PC-9 (cell line): ENCODE measurements at regions not wholly inside any gene's neighbourhood (a gene's known extent, or its start where the extent isn't known, plus 50 kb on each side); places are given as distances from the start of the nearest gene placed in this dataset.

Experiments used
- BruUV-seq: library from RNA; stranded (reverse); fragments of 400-500 nt; replicated peaks from 2 replicates; lab custom pipeline; 2021; lab: Mats Ljungman, UMichigan
- CTCF ChIA-PET: fragments of 300-600 bp; sonication (Branson Sonifier 250); formaldehyde crosslinking; loops from one replicate; lab custom pipeline; 2022; ENCODE audit warnings: antibody characterized with exemption; lab: Charles Lee
- POLR2A ChIA-PET: fragments of 300-600 bp; sonication (Branson Sonifier 250); formaldehyde crosslinking; loops from one replicate; lab custom pipeline; 2022; ENCODE audit warnings: antibody characterized with exemption; ENCODE audit not compliant: unreplicated experiment; lab: Charles Lee
- DNase-seq, 2 experiments: peaks; one replicate each; pipeline versions ENCODE4 v3.0.0 to v3.0.0-alpha.2; 2015 to 2022; ENCODE audit warnings: mixed read lengths in 1 of 2
- H2AFZ ChIP-seq: fragments of 200-600 bp; sonication (generic); 2 replicates; pipeline ENCODE4 v1.8.1; 2017; ENCODE audit warnings: antibody characterized with exemption
- H3F3A ChIP-seq: fragments of 200-600 bp; sonication (generic); 2 replicates; pipeline ENCODE4 v1.8.1; 2017; ENCODE audit warnings: antibody characterized with exemption, mild to moderate bottlenecking, low read depth; ENCODE audit not compliant: insufficient read depth
- H3K27ac ChIP-seq: fragments of 200-600 bp; sonication (generic); 2 replicates; pipeline ENCODE4 v1.6.1; 2016; ENCODE audit warnings: mixed run types
- H3K27me3 ChIP-seq: fragments of 200-600 bp; sonication (generic); 2 replicates; pipeline ENCODE4 v1.6.1; 2016; ENCODE audit warnings: low read depth, mixed run types; ENCODE audit not compliant: insufficient read depth
- H3K36me3 ChIP-seq: fragments of 200-600 bp; sonication (generic); 2 replicates; pipeline ENCODE4 v1.6.1; 2016; ENCODE audit warnings: low read depth, mixed run types
- H3K4me1 ChIP-seq: fragments of 200-600 bp; sonication (generic); replicated peaks from 2 replicates; pipeline ENCODE4 v1.6.1; 2016; ENCODE audit warnings: mixed run types; ENCODE audit not compliant: insufficient read depth
- H3K4me2 ChIP-seq: fragments of 200-600 bp; sonication (generic); 2 replicates; pipeline ENCODE4 v1.6.1; 2017; ENCODE audit warnings: mixed run types
- H3K4me3 ChIP-seq: fragments of 200-600 bp; sonication (generic); 2 replicates; pipeline ENCODE4 v1.6.1; 2016; ENCODE audit warnings: mixed run types
- H3K79me2 ChIP-seq: fragments of 200-600 bp; sonication (generic); 2 replicates; pipeline ENCODE4 v1.6.1; 2017; ENCODE audit warnings: low read depth, mixed run types
- H3K9me2 ChIP-seq: fragments of 200-600 bp; sonication (generic); 2 replicates; pipeline ENCODE4 v1.8.1; 2017; ENCODE audit warnings: mild to moderate bottlenecking; ENCODE audit not compliant: insufficient read depth
- H3K9me3 ChIP-seq: fragments of 200-600 bp; sonication (generic); 2 replicates; pipeline ENCODE4 v1.8.1; 2016; ENCODE audit warnings: low read depth; ENCODE audit not compliant: insufficient read depth
- H4K20me1 ChIP-seq: fragments of 200-600 bp; sonication (generic); 2 replicates; pipeline ENCODE4 v1.8.1; 2017; ENCODE audit not compliant: insufficient read depth
- CTCF ChIP-seq: fragments of 200-600 bp; sonication (generic); conservative IDR thresholded peaks from 2 replicates; pipeline ENCODE4 v1.6.1; 2017; ENCODE audit warnings: mixed run types, antibody characterized with exemption, mild to moderate bottlenecking, moderate library complexity
- EZH2 ChIP-seq: fragments of 200-600 bp; sonication (generic); IDR thresholded peaks from 2 replicates; pipeline ENCODE4 v1.8.0; 2017; ENCODE audit warnings: antibody characterized with exemption, low read depth
- intact Hi-C: fragments of 100-400 bp; cut with micrococcal nuclease; formaldehyde crosslinking; loops from one replicate; pipeline ENCODE4 v1.10.0; 2022; ENCODE audit not compliant: unreplicated experiment

DNA sequence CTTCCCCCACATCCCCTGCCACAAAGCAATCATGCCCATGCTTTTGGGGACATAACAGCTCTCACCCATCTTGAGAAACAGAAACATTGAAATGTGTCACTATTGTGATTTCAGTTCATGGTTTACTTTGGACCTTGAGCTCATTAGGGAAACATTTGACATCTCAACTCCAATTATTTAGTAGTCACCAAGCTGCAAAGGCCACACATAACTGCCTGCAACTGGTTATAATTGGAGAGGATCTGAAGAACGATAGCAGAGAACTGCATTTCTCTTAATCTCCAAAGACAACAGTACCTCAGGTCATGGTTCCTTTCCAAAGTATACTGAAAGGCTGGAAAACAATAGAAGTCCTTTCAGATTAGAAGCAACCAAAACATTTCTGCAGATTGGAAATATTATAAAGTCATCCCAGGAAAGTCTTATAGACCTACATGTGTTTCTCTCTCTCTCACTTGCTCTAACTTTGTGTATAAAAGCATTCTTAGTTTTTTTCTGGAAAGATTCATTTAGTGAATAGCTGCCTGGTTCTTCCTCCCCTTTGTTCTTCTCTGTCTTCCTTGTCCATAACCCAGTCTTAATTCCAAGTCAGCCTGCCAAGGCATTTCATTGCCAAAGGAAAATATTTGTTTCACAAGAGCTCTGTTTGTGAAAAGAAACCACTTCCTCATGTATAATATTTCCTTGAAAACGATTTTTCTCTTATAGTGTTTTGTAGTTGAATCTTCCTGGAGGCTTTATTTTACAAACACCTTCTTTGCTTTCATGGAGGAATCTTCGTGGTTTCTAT is 426.8 kb downstream of the ADGRL2 start:
- Histone ChIP-seq H3K4me1 (no peaks in the 10 kb centered on the region), H3K79me2 (no peaks in the 10 kb centered on the region), H3K36me3 (no peaks in the 10 kb centered on the region), H3K9me3 (no peaks in the 10 kb centered on the region), H3K4me2 (no peak overlapping the region), H3F3A (no peaks in the 10 kb centered on the region), H4K20me1 (no peaks in the 10 kb centered on the region), H3K9me2 (no peaks in the 10 kb centered on the region), H3K4me3 (no peak overlapping the region), H3K27ac (no peak overlapping the region), H3K27me3 (no peaks in the 10 kb centered on the region), H2AFZ (no peak overlapping the region)
- ChIA-PET CTCF (no interaction called here), POLR2A (no interaction called here)
- intact Hi-C loops = no loop called here
- peak in 1 of 2 experiments; percentile 32 for DNase-seq
- BruUV-seq = no TSS peak
- TF ChIP-seq EZH2 (no peak), CTCF (no peak)

DNA sequence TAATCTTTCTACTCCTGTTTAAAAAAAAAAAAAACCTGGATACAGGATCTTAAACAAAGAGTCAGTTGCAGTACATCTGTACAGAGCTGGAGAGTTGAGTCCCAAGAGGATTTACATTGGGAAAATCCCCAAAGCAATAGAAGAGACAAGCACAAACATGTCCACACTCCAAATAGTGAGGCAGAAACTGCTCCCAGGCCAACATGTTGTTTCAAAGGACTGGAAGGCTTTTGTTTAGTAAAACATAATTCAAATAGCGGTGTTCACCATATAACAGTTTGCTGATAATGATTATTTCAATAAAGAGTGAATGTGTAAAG is 425.4 kb downstream of the ADGRL2 start:
- no peaks in the 10 kb centered on the region for H3K9me2 ChIP-seq
- no peak for DNase-seq
- H3K4me2 ChIP-seq = no peak overlapping the region
- no peaks in the 10 kb centered on the region for H3F3A ChIP-seq
- no peaks in the 10 kb centered on the region for H3K9me3 ChIP-seq
- no peaks in the 10 kb centered on the region for H3K36me3 ChIP-seq
- ChIA-PET POLR2A (no interaction called here), CTCF (no interaction called here)
- intact Hi-C loops = no loop called here
- no peaks in the 10 kb centered on the region for H3K27me3 ChIP-seq
- no peaks in the 10 kb centered on the region for H3K4me1 ChIP-seq
- no peak overlapping the region for H3K4me3 ChIP-seq
- TF ChIP-seq EZH2 = no peak
- no peak for TF ChIP-seq CTCF
- H2AFZ ChIP-seq = no peak overlapping the region
- no peak overlapping the region for H3K27ac ChIP-seq
- BruUV-seq = no TSS peak
- H4K20me1 ChIP-seq = no peaks in the 10 kb centered on the region
- H3K79me2 ChIP-seq = no peaks in the 10 kb centered on the region

GRCh38 chr1:82225421-82226185 is 424.9 kb downstream of the ADGRL2 start:
- CTCF ChIA-PET = no interaction called here
- no peak overlapping the region for H3K27ac ChIP-seq
- POLR2A ChIA-PET = no interaction called here
- no peaks in the 10 kb centered on the region for H3F3A ChIP-seq
- no peaks in the 10 kb centered on the region for H4K20me1 ChIP-seq
- no peaks in the 10 kb centered on the region for H3K36me3 ChIP-seq
- TF ChIP-seq EZH2 (no peak), CTCF (no peak)
- no peak overlapping the region for H3K4me3 ChIP-seq
- intact Hi-C loops = no loop called here
- no peaks in the 10 kb centered on the region for H3K27me3 ChIP-seq
- no peaks in the 10 kb centered on the region for H3K9me2 ChIP-seq
- DNase-seq = peak in 1 of 2 experiments; percentile 33
- BruUV-seq = no TSS peak
- no peak overlapping the region for H3K4me2 ChIP-seq
- no peaks in the 10 kb centered on the region for H3K79me2 ChIP-seq
- no peak overlapping the region for H2AFZ ChIP-seq
- H3K4me1 ChIP-seq = no peaks in the 10 kb centered on the region
- no peaks in the 10 kb centered on the region for H3K9me3 ChIP-seq
